CD4-positive, alpha-beta T cell treated with Interleukin-12 subunit alpha and Interleukin-12 subunit beta, for 1 hour (primary cell): ENCODE measurements at regions not wholly inside any gene's neighbourhood (a gene's known extent, or its start where the extent isn't known, plus 50 kb on each side); places are given as distances from the start of the nearest gene placed in this dataset.

ENCODE experiments used
- DNase-seq: peaks from one replicate; pipeline ENCODE4 v3.0.0-alpha.2; 2020

DNA sequence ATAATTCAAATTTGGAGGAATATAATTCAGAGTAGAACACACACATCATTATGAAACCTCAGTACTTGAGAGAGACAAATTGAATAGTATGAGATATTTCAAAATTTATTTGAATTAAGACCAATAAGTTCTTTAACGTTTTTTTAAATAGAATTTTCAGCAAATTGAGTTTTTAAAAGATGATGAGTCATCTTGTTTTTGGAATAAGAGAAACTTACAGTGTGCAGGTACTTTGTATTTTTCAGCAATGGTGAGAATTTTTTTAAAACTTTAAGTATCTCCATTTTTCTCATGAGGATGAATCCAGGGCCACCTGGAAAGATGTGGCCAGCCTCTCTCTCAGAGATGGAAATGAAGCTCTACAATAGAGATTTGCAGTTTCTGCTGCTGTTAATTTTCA is 1015.0 kb upstream of the TENM4 start:
- no peak for DNase-seq

GRCh38 chr11:80451105-80451504 is 1010.3 kb upstream of the TENM4 start:
- DNase-seq, result no peak

DNA sequence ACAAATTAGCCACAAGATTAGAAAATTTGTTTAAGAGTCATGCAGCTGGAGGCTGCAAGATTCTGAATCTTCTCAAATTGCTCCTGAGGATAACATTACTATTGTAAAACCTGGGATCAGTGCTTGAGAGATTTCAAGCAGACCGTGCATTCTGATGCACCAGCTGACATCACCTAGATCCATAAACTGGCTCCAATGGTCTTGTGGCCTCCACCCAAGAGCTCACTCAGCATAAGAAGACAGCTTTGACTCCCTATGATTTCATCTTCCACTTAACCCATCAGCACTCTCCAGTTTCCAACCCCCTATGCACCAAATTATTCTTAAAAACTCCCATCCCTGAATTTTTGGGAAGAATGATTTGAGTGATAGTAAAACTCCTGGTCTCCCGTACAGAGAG is 1007.9 kb upstream of the TENM4 start:
- DNase-seq, result no peak

DNA sequence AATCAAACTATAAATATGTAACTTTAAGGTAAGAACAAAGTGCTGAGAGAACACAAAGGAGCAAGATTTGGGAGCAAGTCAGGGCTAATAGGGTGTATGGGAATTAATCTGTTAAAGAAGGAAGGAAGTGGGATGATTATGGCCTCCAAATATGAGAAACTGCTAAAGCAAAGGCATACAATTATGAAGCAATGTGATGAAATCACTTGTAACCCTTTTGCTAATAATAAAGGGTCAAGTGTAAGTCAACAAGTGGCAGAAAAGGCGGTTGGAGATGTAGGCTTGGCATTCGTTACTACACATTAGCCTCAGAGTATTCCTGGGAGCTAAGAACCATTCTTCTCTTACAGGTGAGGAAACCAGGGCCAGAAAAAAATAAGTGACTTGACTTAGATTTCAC is 1002.3 kb upstream of the TENM4 start:
- no peak for DNase-seq

DNA sequence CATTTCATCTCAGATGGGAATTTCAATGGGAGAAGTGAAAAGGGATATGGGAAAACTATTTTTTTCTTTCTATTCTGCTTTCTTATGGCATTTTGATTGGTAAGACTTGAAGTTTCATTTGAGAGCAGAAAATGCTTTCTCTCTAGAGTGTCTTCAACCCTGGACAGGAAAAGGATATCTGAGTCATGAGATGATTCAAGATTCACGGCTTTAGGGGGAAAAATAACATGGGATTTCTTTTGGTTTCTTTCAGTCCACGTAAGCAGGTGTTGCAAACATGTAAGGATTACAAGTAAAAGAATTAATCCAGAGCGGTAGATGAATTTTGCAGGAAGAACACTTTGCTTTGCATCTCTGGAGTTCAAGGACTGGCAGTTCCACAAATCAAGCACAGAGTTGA is 1001.0 kb upstream of the TENM4 start:
- no peak for DNase-seq

DNA sequence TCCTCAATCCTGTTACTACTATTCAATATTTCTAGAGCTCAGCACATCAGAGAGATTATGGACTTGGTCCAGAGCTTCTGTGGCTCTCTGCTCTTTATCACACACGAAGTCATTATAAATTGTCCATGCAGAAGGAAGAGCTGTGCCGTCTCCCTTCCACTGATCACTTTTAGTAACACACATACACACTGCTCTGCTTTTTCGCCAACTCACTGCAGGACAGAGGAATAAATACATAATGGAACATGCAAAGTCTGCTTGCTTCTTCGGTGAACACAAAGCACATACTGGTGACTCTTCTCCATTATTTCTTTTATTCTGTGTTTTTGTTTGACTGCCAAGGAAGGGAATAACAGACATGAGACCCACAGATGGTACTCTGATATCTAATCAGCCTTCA is 1000.0 kb upstream of the TENM4 start:
- DNase-seq, result no peak

GRCh38 chr11:80436547-80436946 is 995.7 kb upstream of the TENM4 start:
- no peak for DNase-seq

GRCh38 chr11:80435345-80435744 is 994.5 kb upstream of the TENM4 start:
- DNase-seq, result no peak

- DNase-seq, result no peak
These were observed 991.2 kb upstream of the TENM4 start for GRCh38 chr11:80432057-80432456.

- DNase-seq, result no peak
These were observed 983.3 kb upstream of the TENM4 start for GRCh38 chr11:80424012-80424695.

DNA sequence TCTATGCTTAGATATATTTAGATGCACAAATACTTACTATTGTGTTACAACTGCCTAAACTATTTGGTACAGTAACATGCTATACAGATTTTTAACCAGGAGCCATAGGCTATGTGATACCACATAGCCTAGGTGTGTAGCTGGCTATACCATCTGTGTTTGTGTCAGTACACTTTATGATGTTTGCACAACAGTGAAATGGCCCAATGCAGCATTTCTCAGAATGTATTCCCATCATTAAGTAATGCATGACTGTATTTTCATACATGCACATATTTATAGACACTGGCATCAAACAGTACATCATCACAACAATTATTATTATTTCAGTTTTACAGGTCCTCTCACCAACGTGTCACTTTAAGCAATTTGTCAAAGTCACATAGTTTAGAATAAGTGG is 979.5 kb upstream of the TENM4 start:
- DNase-seq, result no peak

GRCh38 chr11:80417681-80418080 is 976.9 kb upstream of the TENM4 start:
- DNase-seq, result no peak

DNA sequence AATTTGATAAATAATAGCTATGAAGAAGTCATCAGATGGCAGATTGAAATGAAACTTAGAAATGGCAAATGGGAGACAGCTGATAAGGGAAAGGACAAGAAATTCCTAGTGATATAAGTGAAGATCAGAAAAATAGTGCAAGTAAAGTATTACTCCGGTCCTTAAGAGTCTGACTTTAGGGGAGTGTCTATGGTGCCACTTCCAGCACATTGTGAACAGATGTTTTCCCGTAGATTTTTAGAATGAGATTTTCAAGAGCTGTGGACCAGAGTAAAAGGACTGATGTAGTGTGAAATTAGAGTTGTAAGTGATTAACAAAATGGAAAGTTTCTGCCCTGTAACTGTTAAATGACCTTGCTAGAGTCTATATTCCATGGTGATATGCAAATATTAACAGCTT is 974.8 kb upstream of the TENM4 start:
- DNase-seq, result no peak

- no peak for DNase-seq
These were observed 973.6 kb upstream of the TENM4 start for GRCh38 chr11:80414181-80415165.

DNA sequence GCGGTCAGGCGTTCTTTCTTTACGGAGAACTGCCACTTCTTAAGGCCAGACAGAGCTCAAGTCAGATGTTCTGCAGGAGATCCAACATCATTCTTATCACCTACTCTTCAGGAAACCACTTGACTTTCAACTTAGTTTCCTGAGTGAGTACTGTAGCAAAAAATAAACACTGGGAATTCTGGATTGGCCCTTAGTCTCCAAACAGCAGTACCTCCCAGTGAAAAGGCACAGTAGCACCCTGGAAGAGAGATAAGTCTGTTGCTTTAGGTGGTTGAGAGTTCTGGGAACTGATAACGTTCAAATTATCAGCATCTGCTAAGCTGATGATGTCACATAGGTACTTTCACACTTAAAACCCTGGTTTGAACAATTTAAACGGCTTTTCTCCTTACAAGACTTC is 971.8 kb upstream of the TENM4 start:
- no peak for DNase-seq

DNA sequence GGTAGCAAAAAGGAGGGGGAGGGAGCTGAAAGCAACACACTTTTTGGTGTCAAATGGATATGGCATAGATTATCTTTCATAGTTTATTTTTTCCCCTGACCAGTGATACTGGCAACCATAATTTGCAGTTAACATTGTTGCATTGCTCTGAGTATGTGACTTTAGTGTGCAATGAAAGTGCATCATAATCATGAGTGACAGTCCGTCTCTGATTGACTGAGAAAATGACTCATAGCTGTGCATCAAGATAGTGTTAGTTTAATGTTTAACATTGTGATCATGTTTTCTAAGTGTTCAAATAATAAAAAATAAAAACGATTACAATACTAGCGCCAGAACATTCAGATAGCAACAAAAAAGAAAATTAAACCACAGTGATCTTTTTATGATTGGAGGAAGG is 952.4 kb upstream of the TENM4 start:
- no peak for DNase-seq

DNA sequence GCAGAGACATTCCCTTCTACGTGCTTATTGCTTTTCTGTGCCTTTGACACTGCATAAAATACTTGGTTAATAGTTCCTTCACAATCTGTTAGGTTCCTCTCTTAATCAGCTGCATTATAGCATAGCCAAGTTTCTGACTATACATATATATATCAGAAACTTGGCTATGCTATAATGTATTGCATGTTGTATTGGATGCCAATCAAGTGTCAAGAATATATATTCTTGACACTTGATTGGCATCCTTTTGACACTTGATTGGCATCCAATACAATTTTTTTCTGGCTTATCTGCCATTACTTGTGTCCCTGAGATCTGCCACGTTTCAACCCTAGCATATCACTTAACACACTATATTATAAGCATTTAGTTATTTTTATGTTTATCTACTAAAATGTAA is 949.7 kb upstream of the TENM4 start:
- no peak for DNase-seq

DNA sequence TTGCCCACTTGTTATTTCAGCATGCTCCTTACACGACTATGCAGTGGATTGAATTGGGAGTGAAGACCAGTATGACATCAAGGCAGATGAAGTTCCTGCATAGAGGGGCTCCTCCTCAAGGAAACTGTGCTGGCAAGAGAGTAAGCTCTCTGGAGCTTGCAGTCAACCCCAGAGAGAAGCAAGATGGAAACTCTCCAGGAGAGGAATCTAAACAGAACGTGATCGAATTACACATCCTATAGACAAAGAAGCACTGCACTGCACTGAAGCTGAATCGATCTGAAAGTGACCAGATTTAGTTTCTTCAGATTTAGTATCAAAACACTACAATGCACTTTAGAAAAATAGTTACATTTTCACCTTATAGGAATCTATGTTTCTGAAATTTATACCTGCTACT is 947.7 kb upstream of the TENM4 start:
- no peak for DNase-seq

DNA sequence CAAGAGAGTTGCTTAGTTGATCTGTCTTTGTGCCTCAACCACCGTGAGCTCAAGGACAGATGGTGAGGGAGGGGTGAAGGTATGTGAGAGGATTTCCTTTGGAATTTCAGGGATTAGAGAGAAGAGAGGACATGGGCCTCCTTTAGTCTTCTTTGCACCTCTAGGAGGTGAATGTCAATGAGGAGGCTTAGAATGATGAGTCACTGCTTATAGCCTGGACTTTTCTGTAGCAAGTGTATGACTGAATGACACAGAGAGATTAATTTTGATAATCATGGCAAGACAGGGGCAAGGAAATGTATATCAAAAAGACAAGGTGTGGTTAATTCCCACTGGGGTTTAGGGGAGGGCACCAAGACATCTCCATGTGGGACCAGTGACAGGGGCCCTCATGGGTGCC is 947.3 kb upstream of the TENM4 start:
- DNase-seq, result no peak

DNA sequence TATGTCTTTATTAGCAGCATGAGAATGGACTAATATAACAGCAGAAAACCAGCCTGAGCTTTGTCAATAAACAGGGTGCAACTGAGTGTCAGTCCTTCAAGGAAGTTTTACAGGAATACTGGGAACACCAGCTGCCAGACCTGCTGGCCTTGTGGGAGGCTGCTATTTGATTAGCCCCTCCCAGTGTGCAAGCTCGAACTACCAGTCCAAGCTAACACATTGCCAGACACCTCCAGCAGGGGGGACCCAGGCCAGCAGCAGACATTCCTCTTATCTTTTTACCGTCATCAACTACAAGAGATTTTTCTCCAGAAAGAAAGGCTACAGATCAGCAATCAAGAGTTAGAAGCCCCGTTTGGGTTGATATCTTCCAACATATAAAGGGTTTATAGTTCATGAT is 942.8 kb upstream of the TENM4 start:
- no peak for DNase-seq

GRCh38 chr11:80379620-80380278 is 938.9 kb upstream of the TENM4 start:
- DNase-seq, result no peak

- DNase-seq, result no peak
These were observed 931.1 kb upstream of the TENM4 start for GRCh38 chr11:80371931-80372330.

- DNase-seq, result no peak
These were observed 925.1 kb upstream of the TENM4 start for GRCh38 chr11:80365980-80366379.
